GM06990 (cell line): ENCODE measurements at regions not wholly inside any gene's neighbourhood (a gene's known extent, or its start where the extent isn't known, plus 50 kb on each side); places are given as distances from the start of the nearest gene placed in this dataset.

ENCODE experiments used
- DNase-seq: peaks from one replicate; pipeline ENCODE4 v3.0.0-alpha.2; 2011; ENCODE audit not compliant: insufficient read length; ENCODE audit errors: extremely low read depth
- H3K27me3 ChIP-seq: replicated peaks from 2 replicates; pipeline ENCODE4 v1.6.0; 2011; ENCODE audit warnings: low read length; ENCODE audit not compliant: control insufficient read depth, insufficient read depth
- H3K36me3 ChIP-seq: 2 replicates; pipeline ENCODE4 v1.5.1; 2011; ENCODE audit warnings: low read length; ENCODE audit not compliant: control insufficient read depth, insufficient read depth
- H3K4me3 ChIP-seq: replicated peaks from 2 replicates; pipeline ENCODE4 v1.5.1; 2011; ENCODE audit warnings: low read depth, mild to moderate bottlenecking, control low read depth, low read length
- CTCF ChIP-seq: IDR thresholded peaks from 2 replicates; pipeline ENCODE4 v1.5.1; 2011; ENCODE audit warnings: low read length, control low read depth, mild to moderate bottlenecking, inconsistent platforms; ENCODE audit not compliant: insufficient read depth, poor library complexity, severe bottlenecking

- no peak overlapping the region for H3K4me3 ChIP-seq
- TF ChIP-seq CTCF = no peak
Observed at GRCh38 chr10:64086083-64086767, 565.0 kb downstream of the REEP3 start.

GRCh38 chr10:64089648-64090047 is 568.4 kb downstream of the REEP3 start:
- H3K36me3 ChIP-seq = no peaks in the 10 kb centered on the region
- TF ChIP-seq CTCF = no peak
- DNase-seq = no peak
- no peaks in the 10 kb centered on the region for H3K27me3 ChIP-seq
- H3K4me3 ChIP-seq = no peak overlapping the region

More at GRCh38 chr10:64086083-64086767, 565.0 kb downstream of the REEP3 start:
- Histone ChIP-seq H3K36me3 (no peaks in the 10 kb centered on the region), H3K27me3 (no peaks in the 10 kb centered on the region)
- DNase-seq = no peak

GRCh38 chr10:64090865-64091264 is 569.7 kb downstream of the REEP3 start:
- no peak overlapping the region for H3K4me3 ChIP-seq
- H3K27me3 ChIP-seq = no peaks in the 10 kb centered on the region
- no peaks in the 10 kb centered on the region for H3K36me3 ChIP-seq
- TF ChIP-seq CTCF = no peak
- DNase-seq = no peak

DNA sequence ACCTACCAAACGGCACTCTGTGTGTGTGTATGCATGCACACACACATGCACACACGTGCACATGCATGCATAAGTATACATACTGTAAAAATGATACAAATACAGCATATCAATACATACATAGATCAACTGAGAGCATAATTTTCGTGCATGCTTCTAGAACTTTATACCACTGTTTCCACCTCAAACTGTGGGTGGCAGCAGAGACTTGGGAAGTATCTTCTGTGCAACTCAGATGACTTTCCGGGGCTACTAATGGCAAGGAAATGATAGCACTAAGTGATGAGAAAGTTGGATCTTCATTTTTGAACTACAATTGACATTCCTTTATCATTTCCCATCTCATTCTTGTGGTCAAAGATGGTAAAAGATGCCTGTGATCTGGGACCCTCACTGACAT is 570.7 kb downstream of the REEP3 start:
- DNase-seq = no peak
- Histone ChIP-seq H3K27me3 (no peaks in the 10 kb centered on the region), H3K36me3 (no peaks in the 10 kb centered on the region), H3K4me3 (no peak overlapping the region)
- TF ChIP-seq CTCF = peak; percentile 37

DNA sequence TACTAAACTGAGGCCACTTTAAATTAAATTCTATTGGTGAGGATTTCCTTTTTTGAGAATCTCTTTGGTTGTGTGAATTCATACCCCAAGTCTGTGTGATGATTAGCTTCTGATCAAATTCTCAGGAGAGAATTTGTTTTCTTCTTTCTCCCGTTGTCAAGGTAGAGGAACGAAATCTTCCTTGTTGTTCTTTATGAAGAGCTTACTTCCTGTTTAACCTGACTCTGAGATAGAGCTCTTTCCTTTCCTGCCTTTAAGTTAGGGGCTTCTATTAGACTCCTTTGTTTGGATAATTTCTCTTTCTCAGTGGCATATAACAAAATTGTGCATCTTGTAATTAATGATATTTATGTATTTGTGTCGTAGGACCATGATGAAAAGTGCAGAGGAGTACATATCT is 572.1 kb downstream of the REEP3 start:
- no peak overlapping the region for H3K4me3 ChIP-seq
- TF ChIP-seq CTCF = no peak
- no peaks in the 10 kb centered on the region for H3K36me3 ChIP-seq
- no peaks in the 10 kb centered on the region; the same call in 1 of the 2 replicates for H3K27me3 ChIP-seq
- no peak for DNase-seq

DNA sequence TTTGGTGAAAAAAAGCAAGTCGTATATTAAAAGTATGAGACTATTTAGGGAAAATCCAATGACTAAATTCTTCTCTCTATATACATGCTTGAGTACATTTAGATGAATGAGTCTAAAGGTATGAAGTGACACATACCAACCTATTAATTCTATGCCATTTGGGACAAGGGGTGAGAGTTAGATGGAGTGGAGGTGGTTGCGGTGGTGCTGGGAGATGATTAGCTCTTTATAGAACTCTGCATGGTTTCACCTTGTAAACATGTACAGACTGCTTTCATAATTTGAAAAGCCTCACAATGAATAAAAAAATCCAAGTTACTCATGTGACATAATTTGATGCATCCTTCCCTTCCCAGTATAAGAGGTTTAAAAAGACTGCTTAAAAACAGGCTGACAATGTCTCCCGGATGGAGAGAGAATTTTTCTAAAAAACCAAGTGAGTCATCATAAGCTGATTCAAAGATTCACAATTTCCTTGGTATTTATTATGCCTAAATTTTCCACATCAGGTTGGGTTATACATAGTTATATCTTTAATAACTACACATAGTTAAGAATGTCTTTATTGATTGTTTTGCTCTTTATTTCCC is 572.8 kb downstream of the REEP3 start:
- no peak for TF ChIP-seq CTCF
- DNase-seq = no peak
- no peaks in the 10 kb centered on the region for H3K36me3 ChIP-seq
- H3K4me3 ChIP-seq = no peak overlapping the region
- H3K27me3 ChIP-seq = no peaks in the 10 kb centered on the region; the same call in 1 of the 2 replicates
